ENCODE measurements at regions not wholly inside any gene's neighbourhood (a gene's known extent, or its start where the extent isn't known, plus 50 kb on each side); places are given as distances from the start of the nearest gene placed in this dataset.
"Not testable (repeated sequence)": the region's sequence is repeated elsewhere in the genome, so short reads cannot be mapped to it uniquely, and the experiment has no call there.

GRCh38 chr3:162602619-162603018 is 1106.0 kb downstream of the OTOL1 start:
- DNase-seq (ENCODE audit: low spot score) = no peak
- Mint-ChIP-seq H3K9me3 (peaks cover 12% of the 10 kb centered on the region), H3K4me3 (no peak overlapping the region), H3K36me3 (ENCODE audit: low read depth) (no peaks in the 10 kb centered on the region), H3K4me1 (ENCODE audit: low read depth) (no peaks in the 10 kb centered on the region), H3K27me3 (ENCODE audit: insufficient read depth) (no peaks in the 10 kb centered on the region), H3K27ac (no peak overlapping the region)
- intact Hi-C loops (cut with micrococcal nuclease) = no loop called here

GRCh38 chr3:162605651-162606204 is 1109.1 kb downstream of the OTOL1 start:
- H3K4me3 Mint-ChIP-seq = no peak overlapping the region
- H3K27me3 Mint-ChIP-seq (ENCODE audit: insufficient read depth) = no peaks in the 10 kb centered on the region
- H3K27ac Mint-ChIP-seq = no peak overlapping the region
- DNase-seq (ENCODE audit: low spot score) = no peak
- peaks cover 5% of the 10 kb centered on the region for H3K9me3 Mint-ChIP-seq
- no peaks in the 10 kb centered on the region for H3K4me1 Mint-ChIP-seq (ENCODE audit: low read depth)
- H3K36me3 Mint-ChIP-seq (ENCODE audit: low read depth) = no peaks in the 10 kb centered on the region
- intact Hi-C loops (cut with micrococcal nuclease) = no loop called here

GRCh38 chr3:162610261-162610660 is 1113.7 kb downstream of the OTOL1 start:
- intact Hi-C loops (cut with micrococcal nuclease) = no loop called here
- Mint-ChIP-seq H3K4me3 (no peak overlapping the region), H3K9me3 (peaks cover 1% of the 10 kb centered on the region), H3K4me1 (ENCODE audit: low read depth) (no peaks in the 10 kb centered on the region), H3K36me3 (ENCODE audit: low read depth) (no peaks in the 10 kb centered on the region), H3K27ac (no peak overlapping the region), H3K27me3 (ENCODE audit: insufficient read depth) (no peaks in the 10 kb centered on the region)
- DNase-seq (ENCODE audit: low spot score) = no peak

- H3K4me1 Mint-ChIP-seq (ENCODE audit: low read depth) = no peaks in the 10 kb centered on the region
- intact Hi-C loops (cut with micrococcal nuclease) = no loop called here
- no peaks in the 10 kb centered on the region for H3K27me3 Mint-ChIP-seq (ENCODE audit: insufficient read depth)
- H3K9me3 Mint-ChIP-seq = no peaks in the 10 kb centered on the region
- H3K27ac Mint-ChIP-seq = no peak overlapping the region
- DNase-seq (ENCODE audit: low spot score) = no peak
- no peak overlapping the region for H3K4me3 Mint-ChIP-seq
- H3K36me3 Mint-ChIP-seq (ENCODE audit: low read depth) = no peaks in the 10 kb centered on the region
Observed at GRCh38 chr3:162612991-162613390, 1116.4 kb downstream of the OTOL1 start.

- H3K9me3 Mint-ChIP-seq = peaks cover 3% of the 10 kb centered on the region
- no peaks in the 10 kb centered on the region for H3K4me1 Mint-ChIP-seq (ENCODE audit: low read depth)
- H3K27me3 Mint-ChIP-seq (ENCODE audit: insufficient read depth) = no peaks in the 10 kb centered on the region
- no peak overlapping the region for H3K4me3 Mint-ChIP-seq
- H3K27ac Mint-ChIP-seq = no peak overlapping the region
- no peak for DNase-seq (ENCODE audit: low spot score)
- intact Hi-C loops (cut with micrococcal nuclease) = no loop called here
- H3K36me3 Mint-ChIP-seq (ENCODE audit: low read depth) = no peaks in the 10 kb centered on the region
Observed at GRCh38 chr3:162626172-162626571, 1129.6 kb downstream of the OTOL1 start.

GRCh38 chr3:162628531-162628930 is 1131.9 kb downstream of the OTOL1 start:
- no peaks in the 10 kb centered on the region for H3K36me3 Mint-ChIP-seq (ENCODE audit: low read depth)
- no peaks in the 10 kb centered on the region for H3K27me3 Mint-ChIP-seq (ENCODE audit: insufficient read depth)
- H3K4me3 Mint-ChIP-seq = no peak overlapping the region
- no peak for DNase-seq (ENCODE audit: low spot score)
- no peaks in the 10 kb centered on the region for H3K4me1 Mint-ChIP-seq (ENCODE audit: low read depth)
- H3K9me3 Mint-ChIP-seq = peaks cover 3% of the 10 kb centered on the region
- intact Hi-C loops (cut with micrococcal nuclease) = no loop called here
- H3K27ac Mint-ChIP-seq = no peak overlapping the region

GRCh38 chr3:162629372-162629771 is 1132.8 kb downstream of the OTOL1 start:
- no peaks in the 10 kb centered on the region for H3K4me1 Mint-ChIP-seq (ENCODE audit: low read depth)
- H3K27ac Mint-ChIP-seq = no peak overlapping the region
- no peak overlapping the region for H3K4me3 Mint-ChIP-seq
- no peak for DNase-seq (ENCODE audit: low spot score)
- intact Hi-C loops (cut with micrococcal nuclease) = no loop called here
- no peaks in the 10 kb centered on the region for H3K9me3 Mint-ChIP-seq
- H3K27me3 Mint-ChIP-seq (ENCODE audit: insufficient read depth) = no peaks in the 10 kb centered on the region
- H3K36me3 Mint-ChIP-seq (ENCODE audit: low read depth) = no peaks in the 10 kb centered on the region

GRCh38 chr3:162632672-162633071 is 1136.1 kb downstream of the OTOL1 start:
- intact Hi-C loops (cut with micrococcal nuclease) = no loop called here

GRCh38 chr3:162640208-162640607 is 1143.6 kb downstream of the OTOL1 start:
- H3K4me3 Mint-ChIP-seq; DNase-seq (ENCODE audit: low spot score); H3K9me3 Mint-ChIP-seq; H3K27ac Mint-ChIP-seq; intact Hi-C loops (cut with micrococcal nuclease); H3K27me3 Mint-ChIP-seq (ENCODE audit: insufficient read depth); H3K4me1 Mint-ChIP-seq (ENCODE audit: low read depth); H3K36me3 Mint-ChIP-seq (ENCODE audit: low read depth): not testable (repeated sequence)

More at GRCh38 chr3:162632672-162633071, 1136.1 kb downstream of the OTOL1 start:
- Mint-ChIP-seq H3K27ac (no peak overlapping the region), H3K27me3 (ENCODE audit: insufficient read depth) (no peaks in the 10 kb centered on the region), H3K4me1 (ENCODE audit: low read depth) (no peaks in the 10 kb centered on the region), H3K9me3 (no peaks in the 10 kb centered on the region), H3K36me3 (ENCODE audit: low read depth) (no peaks in the 10 kb centered on the region), H3K4me3 (no peak overlapping the region)
- no peak for DNase-seq (ENCODE audit: low spot score)

- intact Hi-C loops (cut with micrococcal nuclease) = no loop called here
- H3K9me3 Mint-ChIP-seq = no peaks in the 10 kb centered on the region
- no peak for DNase-seq (ENCODE audit: low spot score)
- no peaks in the 10 kb centered on the region for H3K4me1 Mint-ChIP-seq (ENCODE audit: low read depth)
- no peaks in the 10 kb centered on the region for H3K27me3 Mint-ChIP-seq (ENCODE audit: insufficient read depth)
- no peak overlapping the region for H3K27ac Mint-ChIP-seq
- no peaks in the 10 kb centered on the region for H3K36me3 Mint-ChIP-seq (ENCODE audit: low read depth)
- no peak overlapping the region for H3K4me3 Mint-ChIP-seq
Observed at GRCh38 chr3:162641317-162641716, 1144.7 kb downstream of the OTOL1 start.

- peaks cover 5% of the 10 kb centered on the region for H3K9me3 Mint-ChIP-seq
- no peaks in the 10 kb centered on the region for H3K36me3 Mint-ChIP-seq (ENCODE audit: low read depth)
- H3K4me1 Mint-ChIP-seq (ENCODE audit: low read depth) = no peaks in the 10 kb centered on the region
- H3K27ac Mint-ChIP-seq = no peak overlapping the region
- H3K4me3 Mint-ChIP-seq = no peak overlapping the region
- DNase-seq (ENCODE audit: low spot score) = no peak
- intact Hi-C loops (cut with micrococcal nuclease) = no loop called here
- H3K27me3 Mint-ChIP-seq (ENCODE audit: insufficient read depth) = no peaks in the 10 kb centered on the region
Observed at GRCh38 chr3:162641907-162642306, 1145.3 kb downstream of the OTOL1 start.

- Mint-ChIP-seq H3K27ac (no peak overlapping the region), H3K36me3 (ENCODE audit: low read depth) (no peaks in the 10 kb centered on the region), H3K4me3 (no peak overlapping the region), H3K4me1 (ENCODE audit: low read depth) (no peaks in the 10 kb centered on the region), H3K9me3 (peaks cover 13% of the 10 kb centered on the region), H3K27me3 (ENCODE audit: insufficient read depth) (no peaks in the 10 kb centered on the region)
- intact Hi-C loops (cut with micrococcal nuclease) = no loop called here
- DNase-seq (ENCODE audit: low spot score) = no peak
Observed at GRCh38 chr3:162643245-162643644, 1146.6 kb downstream of the OTOL1 start.

GRCh38 chr3:162647321-162647720 is 1150.7 kb downstream of the OTOL1 start:
- H3K4me3 Mint-ChIP-seq = no peak overlapping the region
- H3K9me3 Mint-ChIP-seq = peaks cover 17% of the 10 kb centered on the region
- no peak for DNase-seq (ENCODE audit: low spot score)
- no peaks in the 10 kb centered on the region for H3K36me3 Mint-ChIP-seq (ENCODE audit: low read depth)
- intact Hi-C loops (cut with micrococcal nuclease) = no loop called here
- no peak overlapping the region for H3K27ac Mint-ChIP-seq
- H3K27me3 Mint-ChIP-seq (ENCODE audit: insufficient read depth) = no peaks in the 10 kb centered on the region
- no peaks in the 10 kb centered on the region for H3K4me1 Mint-ChIP-seq (ENCODE audit: low read depth)

- Mint-ChIP-seq H3K36me3 (ENCODE audit: low read depth) (no peaks in the 10 kb centered on the region), H3K4me3 (no peak overlapping the region), H3K27ac (no peak overlapping the region), H3K27me3 (ENCODE audit: insufficient read depth) (no peaks in the 10 kb centered on the region), H3K4me1 (ENCODE audit: low read depth) (no peaks in the 10 kb centered on the region), H3K9me3 (no peaks in the 10 kb centered on the region)
- intact Hi-C loops (cut with micrococcal nuclease) = no loop called here
- DNase-seq (ENCODE audit: low spot score) = no peak
Observed at GRCh38 chr3:162658003-162658402, 1161.4 kb downstream of the OTOL1 start.

Data from activated T-helper 1 cell treated with anti-CD3 and anti-CD28 coated beads, Interleukin-12 subunit alpha, Interleukin-12 subunit beta, Interleukin-2, Interleukin-4 antibody, amounts not matched to agents 30 ng/mL and 10 ng/mL and 1 ng/mL, durations not matched to agents 14 hours and 24 hours and 36 hours (primary cell).